HG02840 (cell line): ENCODE measurements at regions not wholly inside any gene's neighbourhood (a gene's known extent, or its start where the extent isn't known, plus 50 kb on each side); places are given as distances from the start of the nearest gene placed in this dataset.
"Not testable (repeated sequence)": the region's sequence is repeated elsewhere in the genome, so short reads cannot be mapped to it uniquely, and the experiment has no call there.

Source experiments
- ATAC-seq: cut with Tn5 transposase; IDR thresholded peaks from one replicate; pipeline ENCODE4 v1.9.1; 2021; ENCODE audit warnings: mild to moderate bottlenecking, moderate library complexity, moderate number of reproducible peaks; ENCODE audit not compliant: unreplicated experiment, low FRiP score

GRCh38 chr7:17075601-17076255 is 193.9 kb upstream of the AGR3 start:
- no peak for ATAC-seq

GRCh38 chr7:17078298-17078697 is 196.5 kb upstream of the AGR3 start:
- no peak for ATAC-seq

GRCh38 chr7:17083392-17084165 is 201.8 kb upstream of the AGR3 start:
- ATAC-seq: no peak

GRCh38 chr7:17084166-17084475 is 202.3 kb upstream of the AGR3 start:
- no peak for ATAC-seq

- no peak for ATAC-seq
Measured at GRCh38 chr7:17085186-17085585, 203.4 kb upstream of the AGR3 start.

GRCh38 chr7:17086403-17086802 is 204.6 kb upstream of the AGR3 start:
- ATAC-seq: no peak

- no peak for ATAC-seq
Measured at GRCh38 chr7:17090751-17091150, 207.7 kb upstream of the AHR start.

- ATAC-seq: no peak
Measured at GRCh38 chr7:17093461-17093860, 205.0 kb upstream of the AHR start.

GRCh38 chr7:17094963-17095574 is 203.4 kb upstream of the AHR start:
- ATAC-seq: no peak

GRCh38 chr7:17095931-17096330 is 202.5 kb upstream of the AHR start:
- ATAC-seq: no peak

- no peak for ATAC-seq
Measured at GRCh38 chr7:17097668-17098297, 200.7 kb upstream of the AHR start.

- no peak for ATAC-seq
Measured at GRCh38 chr7:17098515-17098914, 199.9 kb upstream of the AHR start.

GRCh38 chr7:17099083-17099973 is 199.1 kb upstream of the AHR start:
- no peak for ATAC-seq

- ATAC-seq: not testable (repeated sequence)
Measured at GRCh38 chr7:17099974-17100509, 198.4 kb upstream of the AHR start.

- ATAC-seq: no peak
Measured at GRCh38 chr7:17101207-17101696, 197.2 kb upstream of the AHR start.

- no peak for ATAC-seq
Measured at GRCh38 chr7:17103170-17103569, 195.3 kb upstream of the AHR start.

- no peak for ATAC-seq
Measured at GRCh38 chr7:17103984-17104383, 194.5 kb upstream of the AHR start.

GRCh38 chr7:17104419-17104818 is 194.0 kb upstream of the AHR start:
- no peak for ATAC-seq

GRCh38 chr7:17105701-17106100 is 192.8 kb upstream of the AHR start:
- ATAC-seq: no peak

- ATAC-seq: no peak
Measured at GRCh38 chr7:17108049-17108584, 190.3 kb upstream of the AHR start.
